GM18520 (cell line): ENCODE measurements at regions not wholly inside any gene's neighbourhood (a gene's known extent, or its start where the extent isn't known, plus 50 kb on each side); places are given as distances from the start of the nearest gene placed in this dataset.

Source experiments
- ATAC-seq: cut with Tn5 transposase; IDR thresholded peaks from one replicate; pipeline ENCODE4 v1.9.1; 2021; ENCODE audit not compliant: unreplicated experiment

- no peak for ATAC-seq
Measured at GRCh38 chr12:127339065-127339464, 927.9 kb upstream of the TMEM132C start.

GRCh38 chr12:127340381-127340780, 926.6 kb upstream of the TMEM132C start:
- ATAC-seq, result no peak

- ATAC-seq, result no peak
Measured at GRCh38 chr12:127342861-127343260, 924.1 kb upstream of the TMEM132C start.

- no peak for ATAC-seq
Measured at GRCh38 chr12:127343940-127344339, 923.0 kb upstream of the TMEM132C start.

GRCh38 chr12:127351481-127352010, 915.4 kb upstream of the TMEM132C start:
- ATAC-seq, result no peak

- no peak for ATAC-seq
Measured at GRCh38 chr12:127355061-127355841, 911.7 kb upstream of the TMEM132C start.

GRCh38 chr12:127358888-127359287, 908.1 kb upstream of the TMEM132C start:
- ATAC-seq, result no peak

- ATAC-seq, result no peak
Measured at GRCh38 chr12:127360580-127360979, 906.4 kb upstream of the TMEM132C start.

- no peak for ATAC-seq
Measured at GRCh38 chr12:127362121-127362520, 904.8 kb upstream of the TMEM132C start.

GRCh38 chr12:127363392-127363791, 903.6 kb upstream of the TMEM132C start:
- no peak for ATAC-seq

- ATAC-seq, result no peak
Measured at GRCh38 chr12:127373559-127373958, 893.4 kb upstream of the TMEM132C start.

GRCh38 chr12:127374447-127374846, 892.5 kb upstream of the TMEM132C start:
- no peak for ATAC-seq

GRCh38 chr12:127381043-127381668, 885.8 kb upstream of the TMEM132C start:
- ATAC-seq, result no peak

- no peak for ATAC-seq
Measured at GRCh38 chr12:127381681-127382080, 885.3 kb upstream of the TMEM132C start.

- no peak for ATAC-seq
Measured at GRCh38 chr12:127383281-127383680, 883.7 kb upstream of the TMEM132C start.

GRCh38 chr12:127386723-127387122, 880.2 kb upstream of the TMEM132C start:
- ATAC-seq, result no peak

GRCh38 chr12:127388985-127389384, 878.0 kb upstream of the TMEM132C start:
- no peak for ATAC-seq

- ATAC-seq, result no peak
Measured at GRCh38 chr12:127389923-127390322, 877.0 kb upstream of the TMEM132C start.

GRCh38 chr12:127393465-127393864, 873.5 kb upstream of the TMEM132C start:
- ATAC-seq, result no peak

- no peak for ATAC-seq
Measured at GRCh38 chr12:127393896-127394295, 873.1 kb upstream of the TMEM132C start.

GRCh38 chr12:127396734-127397133, 870.2 kb upstream of the TMEM132C start:
- ATAC-seq, result no peak

GRCh38 chr12:127398016-127398710, 868.8 kb upstream of the TMEM132C start:
- ATAC-seq, result no peak
